ENCODE measurements at regions not wholly inside any gene's neighbourhood (a gene's known extent, or its start where the extent isn't known, plus 50 kb on each side); places are given as distances from the start of the nearest gene placed in this dataset.

- Histone ChIP-seq H3K4me1 (no peaks in the 10 kb centered on the region), H3K9me3 (no peaks in the 10 kb centered on the region), H3K4me3 (no peak overlapping the region), H3K36me3 (no peaks in the 10 kb centered on the region), H3K27me3 (no peaks in the 10 kb centered on the region), H3K27ac (no peak overlapping the region)
- intact Hi-C loops (cut with DNase I) = no loop called here
- no peak for TF ChIP-seq CTCF (IDR thresholded peaks at IDR 0.05)
- no peak for DNase-seq
- ATAC-seq = no peak
- 65 to 75% methylated on average over 10 of the region's 10 CpGs for WGBS, 2 donors
- no peak for FAIRE-seq
These were observed 220.4 kb upstream of the SLC35G4 start for GRCh38 chr18:11388755-11389680.

GRCh38 chr18:11387880-11388279 lies 221.5 kb upstream of the SLC35G4 start:
- Histone ChIP-seq H3K36me3 (no peaks in the 10 kb centered on the region), H3K9me3 (no peaks in the 10 kb centered on the region), H3K27ac (no peak overlapping the region), H3K4me1 (no peaks in the 10 kb centered on the region), H3K27me3 (no peaks in the 10 kb centered on the region), H3K4me3 (no peak overlapping the region)
- TF ChIP-seq CTCF (IDR thresholded peaks at IDR 0.05) = peak in 1 of 4 donors; percentile 26
- WGBS, 2 donors = 23 to 43% methylated on average over 4 of the region's 4 CpGs
- FAIRE-seq (no peak), ATAC-seq (peak in 2 of 4 donors; percentile 62 to 69), DNase-seq (peak; percentile 23 to 79 (median 66))
- intact Hi-C loops (cut with DNase I) = no loop called here

- no peaks in the 10 kb centered on the region for H3K4me1 ChIP-seq
- H3K27me3 ChIP-seq = no peaks in the 10 kb centered on the region
- no peak for FAIRE-seq
- intact Hi-C loops (cut with DNase I) = no loop called here
- ATAC-seq = no peak
- H3K4me3 ChIP-seq = no peak overlapping the region
- no peak for DNase-seq
- no peaks in the 10 kb centered on the region for H3K9me3 ChIP-seq
- TF ChIP-seq CTCF (IDR thresholded peaks at IDR 0.05) = no peak
- no peak overlapping the region for H3K27ac ChIP-seq
- WGBS, 2 donors = 0 to 44% methylated on average over 1 of the region's 1 CpG
- H3K36me3 ChIP-seq = no peaks in the 10 kb centered on the region
These were observed 226.0 kb upstream of the SLC35G4 start for GRCh38 chr18:11383381-11383780.

GRCh38 chr18:11380968-11381367 lies 228.4 kb upstream of the SLC35G4 start:
- no peak for DNase-seq

More at GRCh38 chr18:11380968-11381367, 228.4 kb upstream of the SLC35G4 start:
- no peaks in the 10 kb centered on the region for H3K4me1 ChIP-seq
- 61% methylated on average over 3 of the region's 3 CpGs for WGBS, 2 donors
- no peak for FAIRE-seq
- intact Hi-C loops (cut with DNase I) = no loop called here
- no peaks in the 10 kb centered on the region for H3K27me3 ChIP-seq
- ATAC-seq = no peak
- H3K9me3 ChIP-seq = no peaks in the 10 kb centered on the region
- H3K4me3 ChIP-seq = no peak overlapping the region
- TF ChIP-seq CTCF (IDR thresholded peaks at IDR 0.05) = no peak
- H3K36me3 ChIP-seq = no peaks in the 10 kb centered on the region
- no peak overlapping the region for H3K27ac ChIP-seq

Measured in pancreas (tissue), 10 donors.